ENCODE measurements at regions not wholly inside any gene's neighbourhood (a gene's known extent, or its start where the extent isn't known, plus 50 kb on each side); places are given as distances from the start of the nearest gene placed in this dataset.

- no peak for TF ChIP-seq CTCF (IDR thresholded peaks at IDR 0.05)
- 87% methylated on average over 2 of the region's 3 CpGs for WGBS (ENCODE audit: insufficient coverage)
- no peaks in the 10 kb centered on the region for H3K4me1 ChIP-seq (ENCODE audit: control insufficient read depth, insufficient read depth, low read length)
- Mint-ChIP-seq H3K27me3 (ENCODE audit: low read depth in 2 of 2) (peaks cover 0 to 2% of the 10 kb centered on the region in 2 donors), H3K4me1 (no peaks in the 10 kb centered on the region), H3K4me3 (no peak overlapping the region), H3K9me3 (peaks cover 2 to 3% of the 10 kb centered on the region in 2 donors), H3K27ac (no peak overlapping the region), H3K36me3 (no peaks in the 10 kb centered on the region)
- no peak overlapping the region for H3K4me3 ChIP-seq (ENCODE audit: low read length)
- no peaks in the 10 kb centered on the region for H3K27me3 ChIP-seq (ENCODE audit: control insufficient read depth, insufficient read depth, low read length)
- H3K9me3 ChIP-seq (ENCODE audit: control insufficient read depth, insufficient read depth, low read length): no peaks in the 10 kb centered on the region
- DNase-seq (no peak), ATAC-seq (no peak)
- H3K36me3 ChIP-seq (ENCODE audit: control insufficient read depth, insufficient read depth, low read length): no peaks in the 10 kb centered on the region
- intact Hi-C loops (cut with micrococcal nuclease): no loop called here
- H3K27ac ChIP-seq (ENCODE audit: low read length): no peak overlapping the region
These were observed 212.2 kb downstream of the ZNF621 start for GRCh38 chr3:40736943-40737342.

GRCh38 chr3:40737343-40737742 lies 212.6 kb downstream of the ZNF621 start:
- H3K27ac Mint-ChIP-seq: no peak overlapping the region
- H3K9me3 Mint-ChIP-seq: peaks cover 2 to 3% of the 10 kb centered on the region in 2 donors
- H3K9me3 ChIP-seq (ENCODE audit: control insufficient read depth, insufficient read depth, low read length): no peaks in the 10 kb centered on the region
- no peak overlapping the region for H3K27ac ChIP-seq (ENCODE audit: low read length)
- DNase-seq (no peak), ATAC-seq (no peak)
- H3K4me1 ChIP-seq (ENCODE audit: control insufficient read depth, insufficient read depth, low read length): no peaks in the 10 kb centered on the region
- peaks cover 0 to 2% of the 10 kb centered on the region in 2 donors for H3K27me3 Mint-ChIP-seq (ENCODE audit: low read depth in 2 of 2)
- WGBS (ENCODE audit: insufficient coverage): 100% methylated on average over 3 of the region's 3 CpGs
- no peaks in the 10 kb centered on the region for H3K36me3 Mint-ChIP-seq
- H3K4me3 Mint-ChIP-seq: no peak overlapping the region
- H3K27me3 ChIP-seq (ENCODE audit: control insufficient read depth, insufficient read depth, low read length): no peaks in the 10 kb centered on the region
- H3K4me1 Mint-ChIP-seq: no peaks in the 10 kb centered on the region
- no peak overlapping the region for H3K4me3 ChIP-seq (ENCODE audit: low read length)
- intact Hi-C loops (cut with micrococcal nuclease): no loop called here
- no peak for TF ChIP-seq CTCF (IDR thresholded peaks at IDR 0.05)
- H3K36me3 ChIP-seq (ENCODE audit: control insufficient read depth, insufficient read depth, low read length): no peaks in the 10 kb centered on the region

- Histone ChIP-seq H3K9me3 (ENCODE audit: control insufficient read depth, insufficient read depth, low read length) (no peaks in the 10 kb centered on the region), H3K4me1 (ENCODE audit: control insufficient read depth, insufficient read depth, low read length) (no peaks in the 10 kb centered on the region), H3K27me3 (ENCODE audit: control insufficient read depth, insufficient read depth, low read length) (no peaks in the 10 kb centered on the region), H3K4me3 (ENCODE audit: low read length) (no peak overlapping the region), H3K36me3 (ENCODE audit: control insufficient read depth, insufficient read depth, low read length) (no peaks in the 10 kb centered on the region), H3K27ac (ENCODE audit: low read length) (no peak overlapping the region)
- no peaks in the 10 kb centered on the region for H3K36me3 Mint-ChIP-seq
- H3K4me1 Mint-ChIP-seq: no peaks in the 10 kb centered on the region
- peaks cover 2 to 14% of the 10 kb centered on the region in 2 donors for H3K27me3 Mint-ChIP-seq (ENCODE audit: low read depth in 2 of 2)
- TF ChIP-seq CTCF (IDR thresholded peaks at IDR 0.05): no peak
- H3K27ac Mint-ChIP-seq: no peak overlapping the region
- no peaks in the 10 kb centered on the region for H3K9me3 Mint-ChIP-seq
- no CpG with 5 or more reads among the region's 1 CpG for WGBS (ENCODE audit: insufficient coverage)
- intact Hi-C loops (cut with micrococcal nuclease): no loop called here
- no peak for ATAC-seq
- DNase-seq: no peak
- no peak overlapping the region for H3K4me3 Mint-ChIP-seq
These were observed 215.2 kb downstream of the ZNF621 start for GRCh38 chr3:40739971-40740370.

- peaks cover 6 to 14% of the 10 kb centered on the region in 2 donors for H3K27me3 Mint-ChIP-seq (ENCODE audit: low read depth in 2 of 2)
- no peaks in the 10 kb centered on the region for H3K9me3 ChIP-seq (ENCODE audit: control insufficient read depth, insufficient read depth, low read length)
- H3K4me3 ChIP-seq (ENCODE audit: low read length): no peak overlapping the region
- TF ChIP-seq CTCF (IDR thresholded peaks at IDR 0.05): no peak
- intact Hi-C loops (cut with micrococcal nuclease): no loop called here
- H3K27ac ChIP-seq (ENCODE audit: low read length): no peak overlapping the region
- H3K36me3 Mint-ChIP-seq: no peaks in the 10 kb centered on the region
- no peak overlapping the region for H3K4me3 Mint-ChIP-seq
- H3K4me1 Mint-ChIP-seq: no peaks in the 10 kb centered on the region
- no peaks in the 10 kb centered on the region for H3K27me3 ChIP-seq (ENCODE audit: control insufficient read depth, insufficient read depth, low read length)
- no peaks in the 10 kb centered on the region for H3K36me3 ChIP-seq (ENCODE audit: control insufficient read depth, insufficient read depth, low read length)
- DNase-seq: no peak
- no peak for ATAC-seq
- H3K4me1 ChIP-seq (ENCODE audit: control insufficient read depth, insufficient read depth, low read length): no peaks in the 10 kb centered on the region
- 0% methylated on average over 1 of the region's 1 CpG for WGBS (ENCODE audit: insufficient coverage)
- no peaks in the 10 kb centered on the region for H3K9me3 Mint-ChIP-seq
- H3K27ac Mint-ChIP-seq: no peak overlapping the region
These were observed 217.0 kb downstream of the ZNF621 start for GRCh38 chr3:40741729-40742128.

All from natural killer cell (primary cell).